ENCODE measurements at regions not wholly inside any gene's neighbourhood (a gene's known extent, or its start where the extent isn't known, plus 50 kb on each side); places are given as distances from the start of the nearest gene placed in this dataset.

DNA sequence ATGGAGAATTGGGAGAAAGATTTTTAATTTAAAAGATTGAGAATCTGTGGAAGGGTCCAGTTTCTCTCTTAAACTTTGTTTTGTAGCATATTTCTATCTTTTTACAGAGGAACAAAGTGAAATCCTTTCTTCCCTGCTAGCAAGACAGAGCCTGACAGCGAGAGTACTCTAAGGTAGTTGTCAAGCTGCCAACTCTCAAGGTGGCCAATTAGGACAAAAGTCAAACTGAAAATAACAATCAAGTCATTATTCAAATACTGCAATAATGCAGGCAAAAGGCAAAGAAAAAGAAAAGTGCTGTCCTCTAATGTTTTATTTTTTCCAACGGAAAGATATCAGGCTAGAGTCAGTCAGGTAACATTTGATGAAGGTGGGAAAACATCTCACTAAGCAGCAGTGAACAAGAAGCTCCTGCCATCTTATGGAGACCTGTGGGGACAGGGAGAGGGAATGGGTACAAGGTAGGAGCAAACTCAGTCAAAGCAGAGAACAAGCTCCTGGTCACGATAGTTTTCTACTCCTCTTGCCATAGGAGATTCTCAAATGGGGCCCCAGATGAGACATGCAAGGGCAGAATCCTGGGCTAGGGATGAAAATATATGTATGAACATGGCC is 801.9 kb upstream of the SLITRK1 start:
- H3K9me3 ChIP-seq (ENCODE audit: control insufficient read depth in 1 of 2, low read length in 2 of 2), result peaks cover 3 to 4% of the 10 kb centered on the region in 2 donors
- H3K27me3 ChIP-seq (ENCODE audit: control insufficient read depth in 1 of 2, insufficient read depth in 2 of 2, low read length in 2 of 2), result no peaks in the 10 kb centered on the region
- H3K4me1 ChIP-seq (ENCODE audit: control insufficient read depth in 1 of 2, insufficient read depth in 2 of 2, low read length in 2 of 2), result no peaks in the 10 kb centered on the region
- no peak overlapping the region for H3K27ac ChIP-seq (ENCODE audit: low read depth, low read length)
- no peak overlapping the region for H3K4me3 ChIP-seq (ENCODE audit: low read depth in 1 of 2, low read length in 2 of 2)
- no peaks in the 10 kb centered on the region for H3K36me3 ChIP-seq (ENCODE audit: control insufficient read depth in 1 of 2, insufficient read depth in 2 of 2, low read length in 2 of 2)
- no peak overlapping the region for H3K9ac ChIP-seq (ENCODE audit: low read depth in 1 of 2, low read length in 2 of 2)

DNA sequence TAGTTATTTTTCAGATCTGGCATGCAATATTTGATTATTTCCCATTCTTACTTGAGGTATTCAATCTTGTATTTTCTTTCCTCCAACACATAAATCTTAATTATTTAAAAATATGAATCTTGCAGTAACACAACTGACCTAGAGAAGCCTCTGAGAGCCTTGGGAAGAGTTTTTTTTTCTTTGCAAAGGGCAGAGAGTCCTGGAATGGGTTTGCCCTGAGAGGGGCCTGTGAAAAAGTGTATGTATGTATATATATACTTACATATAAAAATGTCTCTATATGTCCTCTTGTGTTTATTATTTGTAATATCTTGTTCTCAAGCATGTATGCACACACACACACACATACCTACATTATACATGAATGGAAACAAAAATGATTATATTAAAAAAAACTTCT is 801.2 kb upstream of the SLITRK1 start:
- H3K36me3 ChIP-seq (ENCODE audit: control insufficient read depth in 1 of 2, insufficient read depth in 2 of 2, low read length in 2 of 2), result no peaks in the 10 kb centered on the region

DNA sequence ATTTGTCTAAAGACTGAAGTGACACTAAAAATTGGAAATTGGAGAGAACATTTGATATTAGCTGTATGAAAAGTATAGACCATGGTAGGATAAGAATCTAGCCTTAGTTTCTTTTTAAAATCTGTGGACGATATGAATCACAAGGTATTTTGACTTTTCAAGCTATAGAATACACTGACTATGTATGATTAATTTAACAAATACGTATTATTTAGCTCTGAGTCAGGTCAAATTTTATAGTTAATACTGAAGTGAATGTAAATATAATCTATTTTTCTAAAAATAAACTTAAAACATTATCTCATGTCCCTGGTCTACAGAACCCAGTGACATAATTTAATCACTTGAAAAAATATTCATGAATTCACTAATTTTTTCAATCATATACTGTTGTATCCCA is 795.6 kb upstream of the SLITRK1 start:
- Histone ChIP-seq H3K36me3 (ENCODE audit: control insufficient read depth in 1 of 2, insufficient read depth in 2 of 2, low read length in 2 of 2) (no peaks in the 10 kb centered on the region), H3K9me3 (ENCODE audit: control insufficient read depth in 1 of 2, low read length in 2 of 2) (peaks cover 0 to 4% of the 10 kb centered on the region in 2 donors), H3K27me3 (ENCODE audit: control insufficient read depth in 1 of 2, insufficient read depth in 2 of 2, low read length in 2 of 2) (no peaks in the 10 kb centered on the region), H3K9ac (ENCODE audit: low read depth in 1 of 2, low read length in 2 of 2) (no peak overlapping the region), H3K27ac (ENCODE audit: low read depth, low read length) (no peak overlapping the region), H3K4me1 (ENCODE audit: control insufficient read depth in 1 of 2, insufficient read depth in 2 of 2, low read length in 2 of 2) (no peaks in the 10 kb centered on the region), H3K4me3 (ENCODE audit: low read depth in 1 of 2, low read length in 2 of 2) (no peak overlapping the region)

More for the DNA sequence above, 801.2 kb upstream of the SLITRK1 start:
- Histone ChIP-seq H3K27ac (ENCODE audit: low read depth, low read length) (no peak overlapping the region), H3K4me3 (ENCODE audit: low read depth in 1 of 2, low read length in 2 of 2) (no peak overlapping the region), H3K4me1 (ENCODE audit: control insufficient read depth in 1 of 2, insufficient read depth in 2 of 2, low read length in 2 of 2) (no peaks in the 10 kb centered on the region), H3K9me3 (ENCODE audit: control insufficient read depth in 1 of 2, low read length in 2 of 2) (peaks cover 3 to 4% of the 10 kb centered on the region in 2 donors), H3K27me3 (ENCODE audit: control insufficient read depth in 1 of 2, insufficient read depth in 2 of 2, low read length in 2 of 2) (no peaks in the 10 kb centered on the region), H3K9ac (ENCODE audit: low read depth in 1 of 2, low read length in 2 of 2) (no peak overlapping the region)

DNA sequence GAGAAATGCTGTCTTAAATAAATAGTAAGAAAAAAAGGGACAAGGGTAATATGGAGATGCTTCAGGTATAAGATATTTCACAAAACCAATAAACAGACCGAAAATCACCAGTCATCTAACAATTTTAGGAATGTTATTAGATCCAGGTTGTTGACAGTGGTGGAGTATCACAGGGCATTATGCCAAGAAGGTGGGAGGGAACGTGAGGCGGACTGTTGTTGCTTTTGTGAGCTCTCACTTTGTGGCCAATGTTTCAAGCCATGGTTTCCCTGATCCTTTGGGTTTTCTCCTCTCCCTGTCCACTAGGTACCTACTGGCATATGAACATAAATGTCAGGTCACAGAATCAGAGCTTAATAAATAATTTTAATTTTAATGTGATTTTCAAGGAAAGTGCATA is 790.3 kb upstream of the SLITRK1 start:
- H3K4me3 ChIP-seq (ENCODE audit: low read depth in 1 of 2, low read length in 2 of 2), result no peak overlapping the region

DNA sequence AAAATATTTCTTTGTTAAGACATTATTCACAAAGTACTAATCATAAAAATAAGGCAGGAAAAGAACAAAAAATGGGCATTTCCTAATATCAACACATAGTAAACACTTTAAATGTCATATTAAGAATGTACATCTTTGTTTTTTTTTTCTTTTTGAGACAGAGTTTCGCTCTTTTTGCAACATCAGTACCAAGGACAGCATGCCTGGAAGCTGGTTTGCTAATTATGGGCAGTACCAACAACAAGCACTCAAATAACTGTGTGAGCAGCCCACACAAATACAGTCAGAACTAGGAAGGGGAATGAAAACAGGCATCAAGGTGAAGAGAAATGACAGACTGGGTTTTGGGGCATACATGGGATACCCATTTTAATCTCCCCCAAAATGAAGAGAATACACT is 788.0 kb upstream of the SLITRK1 start:
- Histone ChIP-seq H3K27me3 (ENCODE audit: control insufficient read depth in 1 of 2, insufficient read depth in 2 of 2, low read length in 2 of 2) (no peaks in the 10 kb centered on the region), H3K27ac (ENCODE audit: low read depth, low read length) (no peak overlapping the region), H3K4me1 (ENCODE audit: control insufficient read depth in 1 of 2, insufficient read depth in 2 of 2, low read length in 2 of 2) (no peaks in the 10 kb centered on the region), H3K36me3 (ENCODE audit: control insufficient read depth in 1 of 2, insufficient read depth in 2 of 2, low read length in 2 of 2) (no peaks in the 10 kb centered on the region), H3K4me3 (ENCODE audit: low read depth in 1 of 2, low read length in 2 of 2) (no peak overlapping the region), H3K9me3 (ENCODE audit: control insufficient read depth in 1 of 2, low read length in 2 of 2) (no peaks in the 10 kb centered on the region), H3K9ac (ENCODE audit: low read depth in 1 of 2, low read length in 2 of 2) (no peak overlapping the region)

More for the DNA sequence above, 790.3 kb upstream of the SLITRK1 start:
- Histone ChIP-seq H3K4me1 (ENCODE audit: control insufficient read depth in 1 of 2, insufficient read depth in 2 of 2, low read length in 2 of 2) (no peaks in the 10 kb centered on the region), H3K9ac (ENCODE audit: low read depth in 1 of 2, low read length in 2 of 2) (no peak overlapping the region), H3K36me3 (ENCODE audit: control insufficient read depth in 1 of 2, insufficient read depth in 2 of 2, low read length in 2 of 2) (no peaks in the 10 kb centered on the region), H3K27ac (ENCODE audit: low read depth, low read length) (no peak overlapping the region), H3K27me3 (ENCODE audit: control insufficient read depth in 1 of 2, insufficient read depth in 2 of 2, low read length in 2 of 2) (no peaks in the 10 kb centered on the region), H3K9me3 (ENCODE audit: control insufficient read depth in 1 of 2, low read length in 2 of 2) (no peaks in the 10 kb centered on the region)

DNA sequence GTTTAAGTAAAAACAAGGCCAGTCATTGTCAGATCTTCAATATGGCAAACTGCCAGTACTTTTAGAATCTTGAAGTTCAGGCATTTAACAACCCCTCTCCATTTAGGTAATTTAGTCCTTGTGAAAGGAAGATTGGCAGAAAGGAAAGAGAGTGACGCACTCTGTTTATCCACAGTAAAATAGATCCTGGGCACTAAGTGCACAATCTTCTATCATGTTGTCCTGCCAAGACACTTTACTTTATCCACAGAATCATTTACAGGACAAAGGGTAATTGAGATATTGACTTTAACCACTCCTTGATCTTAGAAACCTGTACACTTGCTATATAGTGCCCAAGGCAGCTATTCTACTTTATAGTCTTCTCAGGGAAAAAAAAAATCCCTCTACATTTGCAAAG is 786.4 kb upstream of the SLITRK1 start:
- Histone ChIP-seq H3K36me3 (ENCODE audit: control insufficient read depth in 1 of 2, insufficient read depth in 2 of 2, low read length in 2 of 2) (no peaks in the 10 kb centered on the region), H3K9ac (ENCODE audit: low read depth in 1 of 2, low read length in 2 of 2) (no peak overlapping the region), H3K4me3 (ENCODE audit: low read depth in 1 of 2, low read length in 2 of 2) (no peak overlapping the region), H3K27me3 (ENCODE audit: control insufficient read depth in 1 of 2, insufficient read depth in 2 of 2, low read length in 2 of 2) (no peaks in the 10 kb centered on the region), H3K27ac (ENCODE audit: low read depth, low read length) (no peak overlapping the region), H3K9me3 (ENCODE audit: control insufficient read depth in 1 of 2, low read length in 2 of 2) (no peaks in the 10 kb centered on the region), H3K4me1 (ENCODE audit: control insufficient read depth in 1 of 2, insufficient read depth in 2 of 2, low read length in 2 of 2) (no peaks in the 10 kb centered on the region)

DNA sequence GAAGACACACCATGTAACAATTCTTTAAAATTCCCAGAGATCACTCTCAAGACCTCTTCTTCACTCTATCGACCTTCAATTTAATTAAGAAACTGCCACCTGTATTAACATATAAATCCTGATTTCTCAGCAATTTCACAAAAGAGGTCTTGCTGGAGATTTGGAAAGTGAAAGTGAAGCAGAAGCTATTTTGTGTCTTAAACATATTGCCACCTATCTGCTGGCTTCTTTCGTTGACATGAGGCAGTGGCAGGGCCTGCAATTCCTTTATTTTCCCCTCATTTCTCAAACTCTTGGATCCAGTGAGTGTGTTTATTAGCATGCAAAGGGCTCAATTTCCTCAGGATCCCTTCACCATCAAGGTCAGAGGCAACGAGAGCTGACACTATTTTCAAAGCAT is 780.2 kb upstream of the SLITRK1 start:
- Histone ChIP-seq H3K9ac (ENCODE audit: low read depth in 1 of 2, low read length in 2 of 2) (no peak overlapping the region), H3K36me3 (ENCODE audit: control insufficient read depth in 1 of 2, insufficient read depth in 2 of 2, low read length in 2 of 2) (no peaks in the 10 kb centered on the region), H3K4me3 (ENCODE audit: low read depth in 1 of 2, low read length in 2 of 2) (no peak overlapping the region), H3K9me3 (ENCODE audit: control insufficient read depth in 1 of 2, low read length in 2 of 2) (no peaks in the 10 kb centered on the region), H3K27me3 (ENCODE audit: control insufficient read depth in 1 of 2, insufficient read depth in 2 of 2, low read length in 2 of 2) (no peaks in the 10 kb centered on the region), H3K4me1 (ENCODE audit: control insufficient read depth in 1 of 2, insufficient read depth in 2 of 2, low read length in 2 of 2) (no peaks in the 10 kb centered on the region), H3K27ac (ENCODE audit: low read depth, low read length) (no peak overlapping the region)

DNA sequence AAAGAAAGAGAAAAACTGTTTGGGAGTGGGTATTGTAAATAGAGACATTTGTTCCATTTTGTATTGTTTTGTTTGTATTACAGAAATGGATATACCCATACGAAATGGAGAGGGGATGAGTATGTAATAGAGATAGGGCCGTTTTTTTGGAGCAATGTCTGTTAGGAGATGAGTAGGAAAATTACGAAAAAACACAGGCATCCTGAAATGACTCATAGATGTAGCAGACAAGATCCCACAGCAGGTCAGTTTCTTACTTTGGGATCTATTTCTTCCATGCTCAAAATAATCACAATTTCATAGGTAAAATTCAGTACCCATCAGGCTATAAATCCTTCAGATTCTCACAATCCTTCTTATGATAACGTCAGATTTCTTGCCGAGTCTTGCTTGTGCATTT is 779.4 kb upstream of the SLITRK1 start:
- no peak overlapping the region for H3K9ac ChIP-seq (ENCODE audit: low read depth in 1 of 2, low read length in 2 of 2)
- H3K4me1 ChIP-seq (ENCODE audit: control insufficient read depth in 1 of 2, insufficient read depth in 2 of 2, low read length in 2 of 2), result no peaks in the 10 kb centered on the region
- no peaks in the 10 kb centered on the region for H3K9me3 ChIP-seq (ENCODE audit: control insufficient read depth in 1 of 2, low read length in 2 of 2)
- no peak overlapping the region for H3K4me3 ChIP-seq (ENCODE audit: low read depth in 1 of 2, low read length in 2 of 2)
- no peak overlapping the region for H3K27ac ChIP-seq (ENCODE audit: low read depth, low read length)
- no peaks in the 10 kb centered on the region for H3K36me3 ChIP-seq (ENCODE audit: control insufficient read depth in 1 of 2, insufficient read depth in 2 of 2, low read length in 2 of 2)
- no peaks in the 10 kb centered on the region for H3K27me3 ChIP-seq (ENCODE audit: control insufficient read depth in 1 of 2, insufficient read depth in 2 of 2, low read length in 2 of 2)

DNA sequence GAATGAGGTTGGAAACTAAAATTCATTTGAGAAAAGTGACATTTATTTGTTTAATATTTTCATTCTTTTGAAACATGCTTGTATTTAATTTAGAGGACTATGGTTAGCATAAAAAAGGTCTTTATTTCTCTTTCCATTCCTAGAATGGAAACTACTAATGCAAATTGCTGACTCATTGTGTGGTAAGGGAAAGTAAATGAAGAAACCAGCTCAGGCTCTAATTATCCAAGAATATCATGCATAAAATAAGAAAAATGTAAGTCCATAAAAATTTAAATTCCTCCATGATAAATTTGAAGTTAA is 777.0 kb upstream of the SLITRK1 start:
- Histone ChIP-seq H3K36me3 (ENCODE audit: control insufficient read depth in 1 of 2, insufficient read depth in 2 of 2, low read length in 2 of 2) (no peaks in the 10 kb centered on the region), H3K4me1 (ENCODE audit: control insufficient read depth in 1 of 2, insufficient read depth in 2 of 2, low read length in 2 of 2) (no peaks in the 10 kb centered on the region), H3K27me3 (ENCODE audit: control insufficient read depth in 1 of 2, insufficient read depth in 2 of 2, low read length in 2 of 2) (no peaks in the 10 kb centered on the region), H3K9me3 (ENCODE audit: control insufficient read depth in 1 of 2, low read length in 2 of 2) (peaks cover 0 to 3% of the 10 kb centered on the region in 2 donors), H3K4me3 (ENCODE audit: low read depth in 1 of 2, low read length in 2 of 2) (no peak overlapping the region), H3K9ac (ENCODE audit: low read depth in 1 of 2, low read length in 2 of 2) (no peak overlapping the region), H3K27ac (ENCODE audit: low read depth, low read length) (no peak overlapping the region)

DNA sequence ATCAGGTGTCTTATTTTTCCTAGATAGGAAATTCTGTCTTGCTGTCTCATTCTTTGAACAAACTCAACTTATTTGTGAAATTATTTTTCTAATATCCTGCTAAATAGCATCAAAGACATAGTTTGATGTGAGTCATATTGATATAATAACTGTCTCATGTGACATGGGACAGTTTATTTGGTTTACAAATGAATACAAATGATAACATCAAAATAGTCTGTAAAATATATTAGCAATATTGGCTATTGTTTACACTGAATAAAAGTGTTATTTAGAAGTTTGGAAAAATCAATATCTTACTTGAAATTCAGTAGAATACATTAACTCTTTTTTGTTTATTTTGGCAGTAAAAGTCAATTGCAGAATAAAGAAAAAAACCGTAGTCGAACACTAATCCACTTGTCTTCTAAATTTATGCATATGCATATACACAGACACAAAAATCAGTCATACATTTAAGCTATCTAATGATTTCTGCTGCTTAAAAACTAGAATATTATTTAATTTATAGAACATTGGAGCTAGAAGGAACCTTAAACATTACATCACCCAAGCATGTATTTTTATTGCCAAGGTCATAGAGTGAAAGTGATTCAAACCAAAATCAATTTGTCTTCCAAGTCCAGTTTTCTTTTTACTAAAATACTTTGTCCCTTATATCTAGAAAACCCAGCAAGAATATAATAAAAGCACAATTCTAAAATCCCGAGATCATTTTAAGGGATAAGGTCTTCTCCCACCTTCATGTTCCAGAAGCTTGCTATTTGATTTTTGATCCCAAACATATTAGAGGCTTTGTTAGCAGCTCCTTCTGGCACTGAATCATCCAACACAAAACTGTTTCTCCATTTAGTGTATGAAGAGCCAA is 776.5 kb upstream of the SLITRK1 start:
- Histone ChIP-seq H3K9me3 (ENCODE audit: control insufficient read depth in 1 of 2, low read length in 2 of 2) (peaks cover 0 to 3% of the 10 kb centered on the region in 2 donors), H3K4me1 (ENCODE audit: control insufficient read depth in 1 of 2, insufficient read depth in 2 of 2, low read length in 2 of 2) (no peaks in the 10 kb centered on the region), H3K27me3 (ENCODE audit: control insufficient read depth in 1 of 2, insufficient read depth in 2 of 2, low read length in 2 of 2) (no peaks in the 10 kb centered on the region), H3K4me3 (ENCODE audit: low read depth in 1 of 2, low read length in 2 of 2) (no peak overlapping the region), H3K9ac (ENCODE audit: low read depth in 1 of 2, low read length in 2 of 2) (no peak overlapping the region), H3K27ac (ENCODE audit: low read depth, low read length) (no peak overlapping the region), H3K36me3 (ENCODE audit: control insufficient read depth in 1 of 2, insufficient read depth in 2 of 2, low read length in 2 of 2) (no peaks in the 10 kb centered on the region)

Data from duodenal mucosa (tissue), 2 donors.